ENCODE measurements at regions not wholly inside any gene's neighbourhood (a gene's known extent, or its start where the extent isn't known, plus 50 kb on each side); places are given as distances from the start of the nearest gene placed in this dataset.
"Not testable (repeated sequence)": the region's sequence is repeated elsewhere in the genome, so short reads cannot be mapped to it uniquely, and the experiment has no call there.

DNA sequence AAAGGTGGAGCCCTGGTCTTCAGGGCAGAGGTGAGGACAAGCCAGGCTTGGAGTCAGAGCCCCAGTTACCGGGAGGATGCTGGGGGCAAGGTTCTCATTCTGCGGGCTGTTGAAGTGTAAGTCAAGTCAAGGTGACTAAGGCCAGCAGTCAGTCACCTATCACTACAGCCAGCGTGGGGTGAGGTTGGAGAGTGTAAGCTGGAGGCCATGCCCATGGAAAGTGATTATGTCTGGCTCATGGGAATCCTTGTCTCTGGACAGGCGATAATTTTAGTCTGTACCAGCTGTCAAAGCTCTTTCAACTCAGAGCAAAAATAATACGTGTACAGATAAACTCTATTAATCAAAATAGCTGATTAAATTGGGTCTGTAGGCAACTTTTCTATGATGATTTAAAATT is 143.1 kb downstream of the NR2F2 start:
- DNase-seq, result no peak
- H3K27ac ChIP-seq, result no peak overlapping the region
- H3K36me3 ChIP-seq (replicated peaks), result no peaks in the 10 kb centered on the region
- in situ Hi-C loops (cut with HindIII; ENCODE audit: low pct_ligation_motif_present, low sequenced_read_pairs), result no loop called here
- TF ChIP-seq, protein P1, sequence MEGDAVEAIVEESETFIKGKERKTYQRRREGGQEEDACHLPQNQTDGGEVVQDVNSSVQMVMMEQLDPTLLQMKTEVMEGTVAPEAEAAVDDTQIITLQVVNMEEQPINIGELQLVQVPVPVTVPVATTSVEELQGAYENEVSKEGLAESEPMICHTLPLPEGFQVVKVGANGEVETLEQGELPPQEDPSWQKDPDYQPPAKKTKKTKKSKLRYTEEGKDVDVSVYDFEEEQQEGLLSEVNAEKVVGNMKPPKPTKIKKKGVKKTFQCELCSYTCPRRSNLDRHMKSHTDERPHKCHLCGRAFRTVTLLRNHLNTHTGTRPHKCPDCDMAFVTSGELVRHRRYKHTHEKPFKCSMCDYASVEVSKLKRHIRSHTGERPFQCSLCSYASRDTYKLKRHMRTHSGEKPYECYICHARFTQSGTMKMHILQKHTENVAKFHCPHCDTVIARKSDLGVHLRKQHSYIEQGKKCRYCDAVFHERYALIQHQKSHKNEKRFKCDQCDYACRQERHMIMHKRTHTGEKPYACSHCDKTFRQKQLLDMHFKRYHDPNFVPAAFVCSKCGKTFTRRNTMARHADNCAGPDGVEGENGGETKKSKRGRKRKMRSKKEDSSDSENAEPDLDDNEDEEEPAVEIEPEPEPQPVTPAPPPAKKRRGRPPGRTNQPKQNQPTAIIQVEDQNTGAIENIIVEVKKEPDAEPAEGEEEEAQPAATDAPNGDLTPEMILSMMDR (IDR thresholded peaks at IDR 0.05; ENCODE audit: low read depth, low read length, missing control alignments), result no peak
- no peak overlapping the region for H3K4me3 ChIP-seq (ENCODE audit: low read depth, low read length)
- H3K27me3 ChIP-seq (replicated peaks), result no peaks in the 10 kb centered on the region

- no peak overlapping the region for H3K27ac ChIP-seq
- TF ChIP-seq, protein P1 (IDR thresholded peaks at IDR 0.05; ENCODE audit: low read depth, low read length, missing control alignments), result no peak
- no peaks in the 10 kb centered on the region for H3K36me3 ChIP-seq (replicated peaks)
- no peak for DNase-seq
- H3K27me3 ChIP-seq (replicated peaks), result no peaks in the 10 kb centered on the region
- H3K4me3 ChIP-seq (ENCODE audit: low read depth, low read length), result no peak overlapping the region
- in situ Hi-C loops (cut with HindIII; ENCODE audit: low pct_ligation_motif_present, low sequenced_read_pairs), result no loop called here
Observed at GRCh38 chr15:96474231-96474664, 143.7 kb downstream of the NR2F2 start.

DNA sequence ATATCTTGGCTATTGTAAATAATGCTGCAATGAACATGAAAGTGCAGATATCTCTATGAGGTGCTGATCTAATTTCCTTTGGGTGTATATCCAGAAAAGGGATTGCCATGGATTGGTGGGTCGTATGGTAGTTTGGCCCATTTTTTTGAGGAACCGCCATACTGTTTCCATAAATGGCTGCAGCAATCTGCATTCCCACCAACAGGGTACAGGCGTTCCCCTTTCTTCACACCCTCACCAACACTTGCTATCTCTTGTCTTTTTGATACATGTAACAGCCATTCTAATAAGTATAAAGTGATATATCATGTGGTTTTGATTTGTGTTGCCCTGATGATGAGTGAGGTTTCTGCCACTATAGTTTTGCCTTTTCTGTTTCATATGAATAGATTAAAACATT is 146.7 kb downstream of the NR2F2 start:
- TF ChIP-seq, protein P1 (IDR thresholded peaks at IDR 0.05; ENCODE audit: low read depth, low read length, missing control alignments), result no peak
- no peak for DNase-seq
- no peak overlapping the region for H3K4me3 ChIP-seq (ENCODE audit: low read depth, low read length)
- H3K36me3 ChIP-seq (replicated peaks), result no peaks in the 10 kb centered on the region
- no peaks in the 10 kb centered on the region for H3K27me3 ChIP-seq (replicated peaks)
- in situ Hi-C loops (cut with HindIII; ENCODE audit: low pct_ligation_motif_present, low sequenced_read_pairs), result no loop called here
- no peak overlapping the region for H3K27ac ChIP-seq

- H3K4me3 ChIP-seq (ENCODE audit: low read depth, low read length); H3K36me3 ChIP-seq (replicated peaks); in situ Hi-C loops (cut with HindIII; ENCODE audit: low pct_ligation_motif_present, low sequenced_read_pairs); H3K27ac ChIP-seq; H3K27me3 ChIP-seq (replicated peaks); DNase-seq: not testable (repeated sequence)
Observed at GRCh38 chr15:96484412-96484811, 153.9 kb downstream of the NR2F2 start.

- TF ChIP-seq, protein P1 (IDR thresholded peaks at IDR 0.05; ENCODE audit: low read depth, low read length, missing control alignments), result no peak
- in situ Hi-C loops (cut with HindIII; ENCODE audit: low pct_ligation_motif_present, low sequenced_read_pairs), result no loop called here
- Histone ChIP-seq H3K27ac (no peak overlapping the region), H3K4me3 (ENCODE audit: low read depth, low read length) (no peak overlapping the region), H3K27me3 (replicated peaks) (no peaks in the 10 kb centered on the region), H3K36me3 (replicated peaks) (no peaks in the 10 kb centered on the region)
- no peak for DNase-seq
Observed at GRCh38 chr15:96484830-96485229, 154.3 kb downstream of the NR2F2 start.

GRCh38 chr15:96487245-96487644 is 156.7 kb downstream of the NR2F2 start:
- Histone ChIP-seq H3K36me3 (replicated peaks) (no peaks in the 10 kb centered on the region), H3K27ac (no peak overlapping the region), H3K27me3 (replicated peaks) (no peaks in the 10 kb centered on the region), H3K4me3 (ENCODE audit: low read depth, low read length) (no peak overlapping the region)
- TF ChIP-seq, protein P1 (IDR thresholded peaks at IDR 0.05; ENCODE audit: low read depth, low read length, missing control alignments), result no peak
- no peak for DNase-seq
- in situ Hi-C loops (cut with HindIII; ENCODE audit: low pct_ligation_motif_present, low sequenced_read_pairs), result no loop called here

- H3K4me3 ChIP-seq (ENCODE audit: low read depth, low read length); in situ Hi-C loops (cut with HindIII; ENCODE audit: low pct_ligation_motif_present, low sequenced_read_pairs); DNase-seq; H3K27ac ChIP-seq; H3K36me3 ChIP-seq (replicated peaks); H3K27me3 ChIP-seq (replicated peaks): not testable (repeated sequence)
Observed at GRCh38 chr15:96491066-96491699, 160.7 kb downstream of the NR2F2 start.

DNA sequence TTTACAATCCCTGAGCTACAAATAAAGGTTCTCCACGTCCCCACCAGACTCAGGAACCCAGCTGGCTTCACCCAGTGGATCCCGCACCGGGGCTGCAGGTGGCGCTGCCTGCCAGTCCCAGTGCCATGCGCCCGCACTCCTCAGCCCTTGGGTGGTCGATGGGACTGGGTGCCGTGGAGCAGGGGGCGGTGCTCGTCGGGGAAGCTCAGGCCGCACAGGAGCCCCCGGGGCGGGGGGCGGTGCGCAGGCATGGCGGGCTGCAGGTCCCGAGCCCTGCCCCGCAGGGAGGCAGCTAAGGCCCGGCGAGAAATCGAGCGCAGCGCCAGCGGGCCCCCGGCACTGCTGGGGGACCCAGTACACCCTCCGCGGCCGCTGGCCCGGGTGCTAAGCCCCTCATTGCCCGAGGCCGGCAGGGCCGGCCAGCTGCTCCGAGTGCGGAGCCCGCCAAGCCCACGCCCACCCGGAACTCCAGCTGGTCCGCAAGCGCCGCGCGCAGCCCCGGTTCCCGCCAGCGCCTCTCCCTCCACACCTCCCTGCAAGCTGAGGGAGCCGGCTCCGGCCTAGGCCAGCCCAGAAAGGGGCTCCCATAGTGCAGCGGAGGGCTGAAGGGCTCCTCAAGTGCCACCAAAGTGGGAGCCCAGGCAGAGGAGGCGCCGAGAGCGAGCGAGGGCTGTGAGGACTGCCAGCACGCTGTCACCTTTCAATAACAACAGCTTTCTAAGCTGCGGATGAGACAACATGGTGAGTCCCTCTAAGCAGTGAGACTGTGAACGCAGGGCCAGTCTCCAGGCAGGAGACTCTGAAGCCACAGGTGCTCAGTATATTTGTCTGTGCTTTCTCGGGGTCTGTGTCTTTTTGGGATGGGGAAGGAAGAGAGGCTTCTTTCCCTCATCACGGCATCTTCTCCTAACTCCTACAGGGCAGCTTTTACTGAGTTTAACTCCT is 161.5 kb downstream of the NR2F2 start:
- H3K4me3 ChIP-seq (ENCODE audit: low read depth, low read length); H3K27me3 ChIP-seq (replicated peaks); in situ Hi-C loops (cut with HindIII; ENCODE audit: low pct_ligation_motif_present, low sequenced_read_pairs); H3K27ac ChIP-seq; H3K36me3 ChIP-seq (replicated peaks); DNase-seq: not testable (repeated sequence)

Measured in brain microvascular endothelial cell (primary cell).